GM23338 (cell line): ENCODE measurements at regions not wholly inside any gene's neighbourhood (a gene's known extent, or its start where the extent isn't known, plus 50 kb on each side); places are given as distances from the start of the nearest gene placed in this dataset.

Source experiments
- CREB1 ChIP-seq: fragments of 250-450 bp; sonication (Bioruptor Pico); IDR thresholded peaks from 2 replicates; pipeline ENCODE4 v1.5.0; 2020; ENCODE audit warnings: low read depth, mild to moderate bottlenecking, moderate library complexity
- CTCF ChIP-seq, 2 experiments: fragments of 200-600 bp in 1 of 2; sonication (generic) in 1 of 2; conservative IDR thresholded peaks; 2 replicates each; pipeline versions ENCODE4 v1.5.1 to v1.6.1; 2016 to 2017; ENCODE audit warnings: antibody characterized with exemption in 2 of 2, low read depth in 2 of 2, mild to moderate bottlenecking in 2 of 2, moderate library complexity in 1 of 2
- ETS1 ChIP-seq: IDR thresholded peaks from 2 replicates; pipeline ENCODE4 v1.6.1; 2016; ENCODE audit warnings: antibody characterized with exemption
- EZH2 ChIP-seq: fragments of 200-600 bp; sonication (generic); IDR thresholded peaks from one replicate; pipeline ENCODE4 v1.8.0; 2017; ENCODE audit warnings: antibody characterized with exemption, mild to moderate bottlenecking, low read depth; ENCODE audit not compliant: unreplicated experiment
- EZH2phosphoT487 ChIP-seq: fragments of 200-600 bp; sonication (generic); IDR thresholded peaks from one replicate; pipeline ENCODE4 v1.8.1; 2018; ENCODE audit warnings: antibody characterized with exemption; ENCODE audit not compliant: unreplicated experiment
- NANOG ChIP-seq: IDR thresholded peaks from 2 replicates; pipeline ENCODE4 v1.6.1; 2016; ENCODE audit warnings: antibody characterized with exemption, borderline replicate concordance
- POLR2AphosphoS5 ChIP-seq: IDR thresholded peaks from 2 replicates; pipeline ENCODE4 v1.6.1; 2016; ENCODE audit warnings: antibody characterized with exemption, low read depth
- REST ChIP-seq: IDR thresholded peaks from one replicate; pipeline ENCODE4 v1.6.1; 2018; ENCODE audit warnings: antibody characterized with exemption; ENCODE audit not compliant: unreplicated experiment

GRCh38 chr1:177809819-177810218, 160.0 kb downstream of the SEC16B start:
- TF ChIP-seq POLR2AphosphoS5 = no peak
- TF ChIP-seq CTCF (conservative IDR thresholded peaks at IDR 0.05; ENCODE audit: low read depth in 2 of 2) = no peak
- TF ChIP-seq EZH2 = no peak
- TF ChIP-seq ETS1 = no peak
- no peak for TF ChIP-seq EZH2phosphoT487
- TF ChIP-seq CREB1 = no peak
- no peak for TF ChIP-seq REST
- TF ChIP-seq NANOG = no peak
